Naive thymus-derived CD4-positive, alpha-beta T cell (primary cell): ENCODE measurements at regions not wholly inside any gene's neighbourhood (a gene's known extent, or its start where the extent isn't known, plus 50 kb on each side); places are given as distances from the start of the nearest gene placed in this dataset.

Experiments used
- ATAC-seq: fragments of 150-1000 bp; cut with Tn5 transposase; 2 replicates; pipeline ENCODE4 v1.10.0; 2021; ENCODE audit warnings: mild to moderate bottlenecking, moderate library complexity
- CTCF ChIA-PET: fragments of 350-600 bp; sonication (Branson Sonifier 250); formaldehyde crosslinking; loops from one replicate; lab custom pipeline; 2021; ENCODE audit warnings: antibody characterized with exemption; lab: Charles Lee
- POLR2A ChIA-PET: fragments of 350-600 bp; sonication (Branson Sonifier 250); formaldehyde crosslinking; loops from one replicate; lab custom pipeline; 2021; ENCODE audit warnings: antibody characterized with exemption, inconsistent platforms; lab: Charles Lee
- DNase-seq, 9 donors: peaks; one replicate each; pipeline versions ENCODE4 v3.0.0 to v3.0.0-alpha.2; 2020 to 2022; ENCODE audit warnings: mixed read lengths in 1 of 9
- H3K27ac ChIP-seq: one replicate; pipeline ENCODE4 v1.7.0; 2013; ENCODE audit warnings: mild to moderate bottlenecking, low read depth, low read length, moderate library complexity
- H3K27me3 ChIP-seq, 2 donors: one replicate each; pipeline ENCODE4 v1.7.0; 2013; ENCODE audit warnings: low read length in 2 of 2, mild to moderate bottlenecking in 2 of 2, moderate library complexity in 2 of 2; ENCODE audit not compliant: control insufficient read depth in 2 of 2, insufficient read depth in 2 of 2
- H3K36me3 ChIP-seq, 3 experiments: 1 replicate in 2 of 3; 2 replicates in 1 of 3; pipeline ENCODE4 v1.7.0; 2013; ENCODE audit warnings: low read length in 3 of 3, mild to moderate bottlenecking in 3 of 3, moderate library complexity in 1 of 3; ENCODE audit not compliant: insufficient read depth in 3 of 3, control insufficient read depth in 2 of 3
- H3K4me1 ChIP-seq, 2 donors: one replicate each; pipeline ENCODE4 v1.7.0; 2013; ENCODE audit warnings: low read length in 2 of 2, mild to moderate bottlenecking in 2 of 2, moderate library complexity in 1 of 2; ENCODE audit not compliant: control insufficient read depth in 2 of 2, insufficient read depth in 2 of 2
- H3K4me3 ChIP-seq: 2 replicates; pipeline ENCODE4 v1.7.0; 2013; ENCODE audit warnings: mild to moderate bottlenecking, low read length
- H3K9me3 ChIP-seq, 3 experiments: 1 replicate in 2 of 3; 2 replicates in 1 of 3; pipeline ENCODE4 v1.7.0; 2013; ENCODE audit warnings: low read length in 3 of 3; ENCODE audit not compliant: control insufficient read depth in 2 of 3
- H3K27ac Mint-ChIP-seq, 9 donors: one replicate each; pipeline ENCODE4 v1.8.0; 2020 to 2022; ENCODE audit warnings: mixed read lengths in 9 of 9, mild to moderate bottlenecking in 8 of 9, moderate library complexity in 5 of 9, inconsistent platforms in 2 of 9
- H3K27me3 Mint-ChIP-seq, 5 donors: one replicate each; pipeline ENCODE4 v1.8.0; 2021 to 2022; ENCODE audit warnings: mixed read lengths in 5 of 5, mild to moderate bottlenecking in 1 of 5
- H3K36me3 Mint-ChIP-seq, 5 donors: one replicate each; pipeline ENCODE4 v1.8.0; 2020 to 2022; ENCODE audit warnings: mixed read lengths in 5 of 5, mild to moderate bottlenecking in 3 of 5, inconsistent platforms in 1 of 5
- H3K4me1 Mint-ChIP-seq, 7 donors: one replicate each; pipeline ENCODE4 v1.8.0; 2020 to 2022; ENCODE audit warnings: mixed read lengths in 7 of 7, mild to moderate bottlenecking in 3 of 7, inconsistent platforms in 1 of 7
- H3K4me3 Mint-ChIP-seq, 10 donors: one replicate each; pipeline ENCODE4 v1.8.0; 2020 to 2022; ENCODE audit warnings: mild to moderate bottlenecking in 10 of 10, mixed read lengths in 10 of 10, moderate library complexity in 6 of 10, inconsistent platforms in 2 of 10
- H3K9me3 Mint-ChIP-seq, 11 donors: one replicate each; pipeline ENCODE4 v1.8.0; 2020 to 2022; ENCODE audit warnings: mixed read lengths in 11 of 11, mild to moderate bottlenecking in 4 of 11, inconsistent platforms in 1 of 11, moderate library complexity in 1 of 11
- intact Hi-C, 2 donors: fragments of 100-400 bp; cut with micrococcal nuclease; formaldehyde crosslinking; loops; one replicate each; pipeline ENCODE4 v1.15.1; 2023

GRCh38 chr10:61023053-61023452 is 79.1 kb upstream of the RHOBTB1 start:
- H3K4me3 Mint-ChIP-seq, result no peak overlapping the region
- H3K27me3 Mint-ChIP-seq, result peaks cover 11 to 22% (median 18%) of the 10 kb centered on the region in 5 donors
- Histone ChIP-seq H3K27ac (no peak overlapping the region), H3K27me3 (no peaks in the 10 kb centered on the region), H3K36me3 (no peaks in the 10 kb centered on the region), H3K4me3 (no peak overlapping the region), H3K4me1 (no peaks in the 10 kb centered on the region), H3K9me3 (no peaks in the 10 kb centered on the region)
- H3K27ac Mint-ChIP-seq, result no peak overlapping the region
- ATAC-seq (no peak), DNase-seq (no peak)
- ChIA-PET POLR2A (no interaction called here), CTCF (no interaction called here)
- H3K9me3 Mint-ChIP-seq, result peaks cover 0 to 4% (median 0%) of the 10 kb centered on the region in 11 donors
- no peaks in the 10 kb centered on the region for H3K36me3 Mint-ChIP-seq
- H3K4me1 Mint-ChIP-seq, result no peaks in the 10 kb centered on the region
- intact Hi-C loops, result no loop called here

GRCh38 chr10:61021926-61022325 is 77.9 kb upstream of the RHOBTB1 start:
- H3K9me3 ChIP-seq, result no peaks in the 10 kb centered on the region
- POLR2A ChIA-PET, result no interaction called here
- no peaks in the 10 kb centered on the region for H3K36me3 ChIP-seq
- H3K4me3 ChIP-seq, result no peak overlapping the region
- H3K4me1 ChIP-seq, result no peaks in the 10 kb centered on the region
- ATAC-seq (no peak), DNase-seq (no peak)
- Mint-ChIP-seq H3K4me3 (no peak overlapping the region), H3K27ac (no peak overlapping the region), H3K36me3 (no peaks in the 10 kb centered on the region), H3K27me3 (peaks cover 11 to 22% (median 22%) of the 10 kb centered on the region in 5 donors), H3K4me1 (no peaks in the 10 kb centered on the region), H3K9me3 (peaks cover 0 to 4% (median 0%) of the 10 kb centered on the region in 11 donors)
- no peak overlapping the region for H3K27ac ChIP-seq
- CTCF ChIA-PET, result no interaction called here
- intact Hi-C loops, result no loop called here
- no peaks in the 10 kb centered on the region for H3K27me3 ChIP-seq

- intact Hi-C loops, result no loop called here
- CTCF ChIA-PET, result no interaction called here
- DNase-seq (no peak), ATAC-seq (no peak)
- H3K4me3 ChIP-seq, result no peak overlapping the region
- Mint-ChIP-seq H3K9me3 (peaks cover 0 to 4% (median 0%) of the 10 kb centered on the region in 11 donors), H3K4me3 (no peak overlapping the region), H3K27me3 (peaks cover 19 to 31% (median 24%) of the 10 kb centered on the region in 5 donors), H3K4me1 (no peaks in the 10 kb centered on the region), H3K27ac (no peak overlapping the region), H3K36me3 (no peaks in the 10 kb centered on the region)
- POLR2A ChIA-PET, result no interaction called here
- H3K36me3 ChIP-seq, result no peaks in the 10 kb centered on the region
- no peaks in the 10 kb centered on the region for H3K4me1 ChIP-seq
- H3K27ac ChIP-seq, result no peak overlapping the region
- H3K27me3 ChIP-seq, result no peaks in the 10 kb centered on the region
- no peaks in the 10 kb centered on the region for H3K9me3 ChIP-seq
Measured at GRCh38 chr10:61020420-61021158, 76.6 kb upstream of the RHOBTB1 start.

GRCh38 chr10:61018146-61018545 is 74.2 kb upstream of the RHOBTB1 start:
- no peaks in the 10 kb centered on the region for H3K4me1 ChIP-seq
- ChIA-PET CTCF (no interaction called here), POLR2A (no interaction called here)
- H3K4me3 ChIP-seq, result no peak overlapping the region
- no peaks in the 10 kb centered on the region for H3K27me3 ChIP-seq
- Mint-ChIP-seq H3K36me3 (no peaks in the 10 kb centered on the region), H3K4me3 (no peak overlapping the region), H3K27me3 (peaks cover 17 to 38% (median 19%) of the 10 kb centered on the region in 5 donors), H3K9me3 (peaks cover 0 to 4% (median 0%) of the 10 kb centered on the region in 11 donors), H3K27ac (no peak overlapping the region), H3K4me1 (no peaks in the 10 kb centered on the region)
- no peak for DNase-seq
- H3K27ac ChIP-seq, result no peak overlapping the region
- H3K9me3 ChIP-seq, result no peaks in the 10 kb centered on the region
- no peaks in the 10 kb centered on the region for H3K36me3 ChIP-seq
- ATAC-seq, result no peak
- intact Hi-C loops, result no loop called here

- intact Hi-C loops, result no loop called here
- no peaks in the 10 kb centered on the region for H3K36me3 ChIP-seq
- H3K4me3 ChIP-seq, result no peak overlapping the region
- ATAC-seq, result no peak
- Mint-ChIP-seq H3K9me3 (peaks cover 0 to 4% (median 0%) of the 10 kb centered on the region in 11 donors), H3K4me1 (no peaks in the 10 kb centered on the region), H3K36me3 (no peaks in the 10 kb centered on the region), H3K27me3 (peaks cover 13 to 34% (median 19%) of the 10 kb centered on the region in 5 donors), H3K4me3 (no peak overlapping the region), H3K27ac (no peak overlapping the region)
- POLR2A ChIA-PET, result no interaction called here
- no peaks in the 10 kb centered on the region for H3K9me3 ChIP-seq
- H3K27ac ChIP-seq, result no peak overlapping the region
- H3K27me3 ChIP-seq, result no peaks in the 10 kb centered on the region
- CTCF ChIA-PET, result no interaction called here
- no peaks in the 10 kb centered on the region for H3K4me1 ChIP-seq
- DNase-seq, result no peak
Measured at GRCh38 chr10:61016630-61017029, 72.6 kb upstream of the RHOBTB1 start.

GRCh38 chr10:61016007-61016406 is 72.0 kb upstream of the RHOBTB1 start:
- H3K27ac Mint-ChIP-seq, result no peak overlapping the region

GRCh38 chr10:61010863-61011262 is 66.9 kb upstream of the RHOBTB1 start:
- intact Hi-C loops, result no loop called here
- H3K27ac Mint-ChIP-seq, result no peak overlapping the region
- peaks cover 10 to 47% (median 24%) of the 10 kb centered on the region in 5 donors for H3K27me3 Mint-ChIP-seq
- Histone ChIP-seq H3K4me3 (no peak overlapping the region), H3K4me1 (no peaks in the 10 kb centered on the region), H3K27ac (no peak overlapping the region), H3K27me3 (peaks cover 0 to 3% of the 10 kb centered on the region in 2 donors), H3K9me3 (no peaks in the 10 kb centered on the region), H3K36me3 (no peaks in the 10 kb centered on the region)
- POLR2A ChIA-PET, result no interaction called here
- ATAC-seq (no peak), DNase-seq (no peak)
- peaks cover 0 to 9% (median 0%) of the 10 kb centered on the region in 11 donors for H3K9me3 Mint-ChIP-seq
- no peak overlapping the region for H3K4me3 Mint-ChIP-seq
- no peaks in the 10 kb centered on the region for H3K4me1 Mint-ChIP-seq
- CTCF ChIA-PET, result no interaction called here
- H3K36me3 Mint-ChIP-seq, result peaks cover 0 to 3% (median 0%) of the 10 kb centered on the region in 5 donors

More at GRCh38 chr10:61016007-61016406, 72.0 kb upstream of the RHOBTB1 start:
- H3K36me3 ChIP-seq, result no peaks in the 10 kb centered on the region
- no peaks in the 10 kb centered on the region for H3K36me3 Mint-ChIP-seq
- no peaks in the 10 kb centered on the region for H3K4me1 Mint-ChIP-seq
- no peak overlapping the region for H3K4me3 ChIP-seq
- no peaks in the 10 kb centered on the region for H3K9me3 ChIP-seq
- DNase-seq (no peak), ATAC-seq (no peak)
- intact Hi-C loops, result no loop called here
- H3K4me1 ChIP-seq, result no peaks in the 10 kb centered on the region
- no peak overlapping the region for H3K4me3 Mint-ChIP-seq
- H3K27me3 ChIP-seq, result no peaks in the 10 kb centered on the region
- no peak overlapping the region for H3K27ac ChIP-seq
- peaks cover 0 to 4% (median 0%) of the 10 kb centered on the region in 11 donors for H3K9me3 Mint-ChIP-seq
- ChIA-PET POLR2A (no interaction called here), CTCF (no interaction called here)
- peaks cover 13 to 34% (median 19%) of the 10 kb centered on the region in 5 donors for H3K27me3 Mint-ChIP-seq
